Hepatocyte (in vitro differentiated cells): ENCODE measurements at regions not wholly inside any gene's neighbourhood (a gene's known extent, or its start where the extent isn't known, plus 50 kb on each side); places are given as distances from the start of the nearest gene placed in this dataset.

Source experiments
- CTCF ChIP-seq: fragments of 200-600 bp; sonication (generic); IDR thresholded peaks from 2 replicates; pipeline ENCODE4 v1.5.1; 2016; ENCODE audit warnings: antibody characterized with exemption, mild to moderate bottlenecking; ENCODE audit not compliant: poor library complexity
- EZH2 ChIP-seq: fragments of 200-600 bp; sonication (generic); IDR thresholded peaks from 2 replicates; pipeline ENCODE4 v1.6.1; 2016; ENCODE audit warnings: antibody characterized with exemption, mild to moderate bottlenecking, borderline replicate concordance
- EZH2phosphoT487 ChIP-seq: fragments of 200-600 bp; sonication (generic); IDR thresholded peaks from one replicate; pipeline ENCODE4 v1.6.1; 2018; ENCODE audit warnings: antibody characterized with exemption, mild to moderate bottlenecking, low read depth, moderate library complexity; ENCODE audit not compliant: unreplicated experiment, severe bottlenecking

- TF ChIP-seq CTCF: no peak
- no peak for TF ChIP-seq EZH2phosphoT487
- no peak for TF ChIP-seq EZH2
Measured at GRCh38 chr4:123826896-123827295, 430.3 kb downstream of the SPRY1 start.
